ENCODE measurements at regions not wholly inside any gene's neighbourhood (a gene's known extent, or its start where the extent isn't known, plus 50 kb on each side); places are given as distances from the start of the nearest gene placed in this dataset.

GRCh38 chrX:45850197-45850774 lies 649.6 kb upstream of the DIPK2B start:
- Histone ChIP-seq H3K36me3 (no peaks in the 10 kb centered on the region), H3K4me1 (no peaks in the 10 kb centered on the region), H3K9me3 (no peaks in the 10 kb centered on the region), H3K4me3 (replicated peaks in 1 of 3) (peak overlapping the region; percentile 9 to 41 (median 14)), H3K27ac (no peak overlapping the region), H3K27me3 (no peaks in the 10 kb centered on the region)
- intact Hi-C loops (cut with DNase I): no loop called here
- DNase-seq: peak; percentile 15 to 20
- TF ChIP-seq POLR2A (IDR thresholded peaks at IDR 0.05) (no peak), CTCF (IDR thresholded peaks at IDR 0.05) (no peak)
- WGBS, 2 donors: 2% methylated on average over 12 to 15 of the region's 28 CpGs

- no peaks in the 10 kb centered on the region for H3K36me3 ChIP-seq
- WGBS, 2 donors: 4 to 12% methylated on average over 9 of the region's 9 CpGs
- no peaks in the 10 kb centered on the region for H3K4me1 ChIP-seq
- H3K27me3 ChIP-seq: no peaks in the 10 kb centered on the region
- TF ChIP-seq POLR2A (IDR thresholded peaks at IDR 0.05) (no peak), CTCF (IDR thresholded peaks at IDR 0.05) (peak in 3 of 6 experiments; percentile 27 to 39 (median 38))
- no peak overlapping the region for H3K27ac ChIP-seq
- peak in 1 of 2 donors; percentile 4 for DNase-seq
- H3K9me3 ChIP-seq: no peaks in the 10 kb centered on the region
- intact Hi-C loops (cut with DNase I): loop anchor here (10.0 kb wide), 1 partner anchor 335 kb away; no protein-coding TSS in a partner anchor
- H3K4me3 ChIP-seq (replicated peaks in 1 of 3): no peak overlapping the region
These were observed 648.7 kb upstream of the DIPK2B start for GRCh38 chrX:45849261-45849862.

DNA sequence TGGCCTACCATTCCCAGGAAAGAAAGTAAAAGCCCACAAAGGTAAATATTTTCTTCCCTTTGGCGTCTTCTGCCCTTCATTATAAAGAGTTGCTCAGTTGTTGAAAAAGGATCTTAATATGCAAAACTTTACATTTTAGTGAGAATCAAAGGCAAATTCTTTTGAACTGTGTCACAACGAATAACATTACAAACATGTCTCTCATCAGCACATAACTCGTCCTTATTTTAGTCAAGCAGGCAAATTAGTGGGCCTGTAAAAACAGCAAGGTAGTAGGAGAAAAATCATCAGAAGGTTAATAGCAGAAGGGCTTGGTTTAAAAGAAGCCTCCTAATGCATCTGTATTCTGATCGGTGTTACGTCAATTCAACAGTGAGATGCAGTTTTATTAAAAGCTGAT lies 647.3 kb upstream of the DIPK2B start:
- no peaks in the 10 kb centered on the region for H3K9me3 ChIP-seq
- TF ChIP-seq CTCF (IDR thresholded peaks at IDR 0.05): no peak
- TF ChIP-seq POLR2A (IDR thresholded peaks at IDR 0.05): no peak
- no peaks in the 10 kb centered on the region for H3K4me1 ChIP-seq
- H3K27me3 ChIP-seq: no peaks in the 10 kb centered on the region
- WGBS, 2 donors: 73 to 91% methylated on average over 5 of the region's 5 CpGs
- H3K4me3 ChIP-seq (replicated peaks in 1 of 3): no peak overlapping the region
- H3K36me3 ChIP-seq: no peaks in the 10 kb centered on the region
- intact Hi-C loops (cut with DNase I): loop anchor here (10.0 kb wide), 1 partner anchor 333 kb away; no protein-coding TSS in a partner anchor
- no peak for DNase-seq
- no peak overlapping the region for H3K27ac ChIP-seq

DNA sequence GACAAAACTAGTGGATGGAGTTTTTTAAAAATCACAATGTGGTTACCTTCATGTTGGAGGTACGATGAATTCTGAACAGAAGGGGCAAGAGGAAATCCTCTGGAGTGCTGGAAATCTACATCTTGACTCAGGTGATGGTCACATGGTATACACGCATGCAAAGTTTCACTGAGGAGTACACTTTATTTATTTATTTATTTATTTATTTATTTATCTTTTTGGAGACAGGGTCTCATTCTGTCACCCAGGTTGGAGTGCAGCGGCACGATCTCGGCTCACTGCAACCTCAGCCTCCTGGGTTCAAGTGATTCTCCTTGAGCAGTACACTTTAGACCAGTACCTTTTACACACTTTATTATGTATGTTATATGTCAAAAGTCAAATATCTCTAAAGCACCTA lies 645.7 kb upstream of the DIPK2B start:
- 93 to 96% methylated on average over 5 of the region's 5 CpGs for WGBS, 2 donors
- Histone ChIP-seq H3K4me1 (no peaks in the 10 kb centered on the region), H3K9me3 (no peaks in the 10 kb centered on the region), H3K27me3 (no peaks in the 10 kb centered on the region), H3K36me3 (no peaks in the 10 kb centered on the region), H3K27ac (no peak overlapping the region), H3K4me3 (replicated peaks in 1 of 3) (no peak overlapping the region)
- intact Hi-C loops (cut with DNase I): loop anchor here (10.0 kb wide), 1 partner anchor 332 kb away; no protein-coding TSS in a partner anchor
- no peak for TF ChIP-seq CTCF (IDR thresholded peaks at IDR 0.05)
- TF ChIP-seq POLR2A (IDR thresholded peaks at IDR 0.05): no peak
- DNase-seq: no peak

- H3K4me1 ChIP-seq: no peaks in the 10 kb centered on the region
- TF ChIP-seq CTCF (IDR thresholded peaks at IDR 0.05) (no peak), POLR2A (IDR thresholded peaks at IDR 0.05) (no peak)
- H3K36me3 ChIP-seq: no peaks in the 10 kb centered on the region
- WGBS, 2 donors: 95 to 97% methylated on average over 5 of the region's 5 CpGs
- DNase-seq: no peak
- no peaks in the 10 kb centered on the region for H3K9me3 ChIP-seq
- intact Hi-C loops (cut with DNase I): loop anchor here (10.0 kb wide), 1 partner anchor 330 kb away; no protein-coding TSS in a partner anchor
- H3K4me3 ChIP-seq (replicated peaks in 1 of 3): no peak overlapping the region
- no peak overlapping the region for H3K27ac ChIP-seq
- no peaks in the 10 kb centered on the region for H3K27me3 ChIP-seq
These were observed 644.5 kb upstream of the DIPK2B start for GRCh38 chrX:45845142-45845541.

Data from thyroid gland (tissue), 4 donors.